Limb (tissue), 2 donors: ENCODE measurements at regions not wholly inside any gene's neighbourhood (a gene's known extent, or its start where the extent isn't known, plus 50 kb on each side); places are given as distances from the start of the nearest gene placed in this dataset.
A peak's percentile ranks its signal among the peaks of the same experiment; 100 is the strongest.

ENCODE experiments used
- DNase-seq, 2 donors: peaks; one replicate each; pipeline ENCODE4 v3.0.0-alpha.2; 2016; ENCODE audit errors: extremely low spot score in 2 of 2

GRCh38 chr17:79355165-79355564 is 255.7 kb downstream of the RBFOX3 start:
- DNase-seq, result no peak

GRCh38 chr17:79354173-79354820 is 256.6 kb downstream of the RBFOX3 start:
- DNase-seq, result no peak

- DNase-seq, result no peak
Measured at GRCh38 chr17:79353548-79353947, 257.3 kb downstream of the RBFOX3 start.

- no peak for DNase-seq
Measured at GRCh38 chr17:79353016-79353415, 257.8 kb downstream of the RBFOX3 start.

GRCh38 chr17:79350533-79350932 is 260.3 kb downstream of the RBFOX3 start:
- DNase-seq, result no peak

GRCh38 chr17:79349506-79350400 is 261.1 kb downstream of the RBFOX3 start:
- DNase-seq, result no peak

GRCh38 chr17:79342376-79342775 is 267.8 kb downstream of the ENGASE start:
- DNase-seq, result no peak

- DNase-seq, result no peak
Measured at GRCh38 chr17:79341816-79342215, 267.2 kb downstream of the ENGASE start.

- DNase-seq, result no peak
Measured at GRCh38 chr17:79341222-79341780, 266.7 kb downstream of the ENGASE start.

- DNase-seq, result peak in 1 of 2 donors; percentile 16
Measured at GRCh38 chr17:79340333-79341221, 266.0 kb downstream of the ENGASE start.

- no peak for DNase-seq
Measured at GRCh38 chr17:79339321-79339720, 264.7 kb downstream of the ENGASE start.

- no peak for DNase-seq
Measured at GRCh38 chr17:79338604-79339003, 264.0 kb downstream of the ENGASE start.

- no peak for DNase-seq
Measured at GRCh38 chr17:79338152-79338551, 263.5 kb downstream of the ENGASE start.

- DNase-seq, result no peak
Measured at GRCh38 chr17:79337053-79337452, 262.4 kb downstream of the ENGASE start.

- no peak for DNase-seq
Measured at GRCh38 chr17:79335456-79335855, 260.8 kb downstream of the ENGASE start.

- DNase-seq, result no peak
Measured at GRCh38 chr17:79332011-79332554, 257.5 kb downstream of the ENGASE start.

GRCh38 chr17:79331492-79331891 is 256.9 kb downstream of the ENGASE start:
- no peak for DNase-seq

GRCh38 chr17:79330696-79331095 is 256.1 kb downstream of the ENGASE start:
- no peak for DNase-seq

GRCh38 chr17:79330229-79330628 is 255.6 kb downstream of the ENGASE start:
- DNase-seq, result no peak

- DNase-seq, result no peak
Measured at GRCh38 chr17:79326814-79327213, 252.2 kb downstream of the ENGASE start.
